ENCODE measurements at regions not wholly inside any gene's neighbourhood (a gene's known extent, or its start where the extent isn't known, plus 50 kb on each side); places are given as distances from the start of the nearest gene placed in this dataset.

GRCh38 chr2:226304308-226304707 lies 495.3 kb downstream of the IRS1 start:
- H3K4me3 ChIP-seq, result no peak overlapping the region

DNA sequence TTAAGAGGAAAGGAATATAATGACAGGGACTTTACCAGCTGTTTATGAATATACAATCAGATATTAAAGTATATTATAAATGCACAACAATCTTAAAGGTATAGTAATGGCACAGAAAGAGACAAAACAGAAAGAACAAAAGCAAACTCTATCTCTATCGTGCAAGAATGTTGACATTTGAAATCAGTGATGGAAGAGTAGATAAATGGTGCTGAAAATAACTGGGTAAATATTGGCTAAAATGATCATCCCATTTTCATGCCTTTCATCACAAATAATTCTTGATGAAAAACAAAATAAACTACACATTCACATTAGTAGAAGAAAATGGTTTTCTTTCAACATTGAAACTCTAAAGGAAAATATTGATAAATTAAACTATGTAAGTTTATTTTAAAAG lies 495.9 kb downstream of the IRS1 start:
- no peak for DNase-seq (ENCODE audit: low read depth in 1 of 2, low spot score in 1 of 2)
- no peak overlapping the region for H3K4me3 ChIP-seq
- TF ChIP-seq, protein P1, sequence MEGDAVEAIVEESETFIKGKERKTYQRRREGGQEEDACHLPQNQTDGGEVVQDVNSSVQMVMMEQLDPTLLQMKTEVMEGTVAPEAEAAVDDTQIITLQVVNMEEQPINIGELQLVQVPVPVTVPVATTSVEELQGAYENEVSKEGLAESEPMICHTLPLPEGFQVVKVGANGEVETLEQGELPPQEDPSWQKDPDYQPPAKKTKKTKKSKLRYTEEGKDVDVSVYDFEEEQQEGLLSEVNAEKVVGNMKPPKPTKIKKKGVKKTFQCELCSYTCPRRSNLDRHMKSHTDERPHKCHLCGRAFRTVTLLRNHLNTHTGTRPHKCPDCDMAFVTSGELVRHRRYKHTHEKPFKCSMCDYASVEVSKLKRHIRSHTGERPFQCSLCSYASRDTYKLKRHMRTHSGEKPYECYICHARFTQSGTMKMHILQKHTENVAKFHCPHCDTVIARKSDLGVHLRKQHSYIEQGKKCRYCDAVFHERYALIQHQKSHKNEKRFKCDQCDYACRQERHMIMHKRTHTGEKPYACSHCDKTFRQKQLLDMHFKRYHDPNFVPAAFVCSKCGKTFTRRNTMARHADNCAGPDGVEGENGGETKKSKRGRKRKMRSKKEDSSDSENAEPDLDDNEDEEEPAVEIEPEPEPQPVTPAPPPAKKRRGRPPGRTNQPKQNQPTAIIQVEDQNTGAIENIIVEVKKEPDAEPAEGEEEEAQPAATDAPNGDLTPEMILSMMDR (IDR thresholded peaks at IDR 0.05; ENCODE audit: low read depth, low read length), result no peak

More at GRCh38 chr2:226304308-226304707, 495.3 kb downstream of the IRS1 start:
- Histone ChIP-seq H3K4me1 (ENCODE audit: low read depth) (no peaks in the 10 kb centered on the region), H3K27me3 (no peaks in the 10 kb centered on the region), H3K9me3 (ENCODE audit: low read depth) (no peaks in the 10 kb centered on the region), H3K27ac (no peak overlapping the region), H3K36me3 (no peaks in the 10 kb centered on the region)
- no peak for DNase-seq (ENCODE audit: low read depth in 1 of 2, low spot score in 1 of 2)
- TF ChIP-seq, protein P1 (IDR thresholded peaks at IDR 0.05; ENCODE audit: low read depth, low read length), result no peak

DNA sequence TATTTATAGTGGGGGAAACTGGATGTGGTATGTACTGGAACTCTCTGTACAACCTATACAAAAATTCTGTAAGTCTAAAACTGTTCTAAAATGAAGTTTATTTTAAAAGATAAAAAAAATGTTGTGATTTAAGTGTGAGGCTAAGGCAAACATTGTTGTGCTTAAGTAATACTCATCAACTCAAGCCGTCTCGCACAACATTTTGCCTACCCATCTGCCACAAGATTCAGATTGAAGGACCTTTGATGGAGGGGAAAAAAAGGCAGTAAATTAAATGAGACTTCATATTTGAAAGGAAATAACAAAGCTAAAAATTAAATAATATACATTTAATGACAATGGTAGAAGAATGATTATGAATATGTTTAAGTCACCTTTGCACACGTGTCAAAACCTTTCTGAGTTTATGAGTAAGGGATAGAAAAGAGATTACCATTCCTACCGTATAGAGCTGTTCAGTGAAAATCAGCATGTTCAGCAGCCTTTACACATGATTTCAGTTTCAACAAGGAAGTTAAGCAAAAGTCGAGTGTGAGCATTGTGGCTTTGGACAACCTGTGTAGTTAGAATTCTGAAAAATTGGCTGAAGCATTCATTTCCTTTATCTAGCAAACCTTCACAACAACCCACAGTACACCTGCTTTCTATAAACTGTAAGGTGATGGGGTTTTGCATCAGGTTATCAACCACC lies 499.3 kb downstream of the IRS1 start:
- TF ChIP-seq, protein P1 (IDR thresholded peaks at IDR 0.05; ENCODE audit: low read depth, low read length), result no peak
- H3K27me3 ChIP-seq, result no peaks in the 10 kb centered on the region
- no peak overlapping the region for H3K27ac ChIP-seq
- H3K4me3 ChIP-seq, result no peak overlapping the region
- H3K36me3 ChIP-seq, result no peaks in the 10 kb centered on the region
- DNase-seq (ENCODE audit: low read depth in 1 of 2, low spot score in 1 of 2), result no peak
- H3K4me1 ChIP-seq (ENCODE audit: low read depth), result no peaks in the 10 kb centered on the region
- no peaks in the 10 kb centered on the region for H3K9me3 ChIP-seq (ENCODE audit: low read depth)

More for the DNA sequence above, 495.9 kb downstream of the IRS1 start:
- Histone ChIP-seq H3K27me3 (no peaks in the 10 kb centered on the region), H3K9me3 (ENCODE audit: low read depth) (no peaks in the 10 kb centered on the region), H3K27ac (no peak overlapping the region), H3K36me3 (no peaks in the 10 kb centered on the region), H3K4me1 (ENCODE audit: low read depth) (no peaks in the 10 kb centered on the region)

- TF ChIP-seq, protein P1 (IDR thresholded peaks at IDR 0.05; ENCODE audit: low read depth, low read length), result no peak
- H3K4me3 ChIP-seq, result no peak overlapping the region
- no peak overlapping the region for H3K27ac ChIP-seq
- no peaks in the 10 kb centered on the region for H3K4me1 ChIP-seq (ENCODE audit: low read depth)
- H3K27me3 ChIP-seq, result no peaks in the 10 kb centered on the region
- no peaks in the 10 kb centered on the region for H3K36me3 ChIP-seq
- no peak for DNase-seq (ENCODE audit: low read depth in 1 of 2, low spot score in 1 of 2)
- H3K9me3 ChIP-seq (ENCODE audit: low read depth), result no peaks in the 10 kb centered on the region
Observed at GRCh38 chr2:226299771-226300170, 499.8 kb downstream of the IRS1 start.

DNA sequence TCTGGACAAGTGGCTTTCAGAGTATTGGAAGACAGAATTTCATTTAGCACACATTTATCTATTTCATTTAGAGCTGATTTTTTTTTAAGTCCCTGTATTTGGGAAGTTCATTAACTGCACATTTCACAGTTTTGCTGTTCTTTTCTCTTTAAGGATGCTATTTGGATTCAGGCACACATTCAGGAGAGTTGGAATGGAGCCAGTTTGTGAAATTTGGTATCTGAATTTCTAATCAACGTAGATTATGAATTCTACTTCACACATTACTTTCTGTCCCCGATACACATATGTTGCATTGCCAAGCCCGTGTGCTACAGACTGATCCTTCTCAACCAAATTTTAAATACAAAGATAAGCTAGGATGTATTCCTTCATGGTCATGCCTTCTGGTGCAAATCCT lies 503.9 kb downstream of the IRS1 start:
- TF ChIP-seq, protein P1 (IDR thresholded peaks at IDR 0.05; ENCODE audit: low read depth, low read length), result no peak
- H3K9me3 ChIP-seq (ENCODE audit: low read depth), result no peaks in the 10 kb centered on the region
- no peak overlapping the region for H3K4me3 ChIP-seq
- no peaks in the 10 kb centered on the region for H3K4me1 ChIP-seq (ENCODE audit: low read depth)
- no peaks in the 10 kb centered on the region for H3K36me3 ChIP-seq
- H3K27me3 ChIP-seq, result no peaks in the 10 kb centered on the region
- H3K27ac ChIP-seq, result no peak overlapping the region
- DNase-seq (ENCODE audit: low read depth in 1 of 2, low spot score in 1 of 2), result no peak

Data from cardiac muscle cell (in vitro differentiated cells and primary cell).